HepG2 (cell line): ENCODE measurements at regions not wholly inside any gene's neighbourhood (a gene's known extent, or its start where the extent isn't known, plus 50 kb on each side); places are given as distances from the start of the nearest gene placed in this dataset.

Source experiments
- ELF3 ChIP-seq: IDR thresholded peaks from 2 replicates; pipeline ENCODE4 v1.6.1; 2016; ENCODE audit warnings: missing genetic modification reagents, missing compliant biosample characterization
- KAT2B ChIP-seq: fragments of 150-350 bp; IDR thresholded peaks from 2 replicates; pipeline ENCODE4 v1.6.1; 2014; ENCODE audit warnings: low read depth, low read length, borderline replicate concordance
- MAZ ChIP-seq, 2 experiments: sonication (generic) in 1 of 2; formaldehyde crosslinking in 1 of 2; IDR thresholded peaks; 2 replicates each; pipeline versions ENCODE4 v1.5.0 to v1.6.1; 2012 to 2020; ENCODE audit warnings: low read depth in 2 of 2, mild to moderate bottlenecking in 2 of 2, borderline replicate concordance in 1 of 2, improper control_type of control experiment in 1 of 2, low read length in 1 of 2, missing genetic modification reagents in 1 of 2, moderate library complexity in 1 of 2
- MXD4 ChIP-seq: IDR thresholded peaks from 2 replicates; pipeline ENCODE4 v1.6.1; 2016; ENCODE audit warnings: mild to moderate bottlenecking, missing biosample characterization, missing genetic modification reagents
- MYNN ChIP-seq: sonication (generic); formaldehyde crosslinking; IDR thresholded peaks from 2 replicates; pipeline ENCODE4 v1.4.0; 2020; ENCODE audit warnings: mild to moderate bottlenecking, low read depth, missing genetic modification reagents
- PITX1 ChIP-seq: sonication (generic); formaldehyde crosslinking; IDR thresholded peaks from 2 replicates; pipeline ENCODE4 v1.5.1; 2020; ENCODE audit warnings: mild to moderate bottlenecking, missing genetic modification reagents
- RCOR2 ChIP-seq: IDR thresholded peaks from 2 replicates; pipeline ENCODE4 v1.6.1; 2016; ENCODE audit warnings: missing biosample characterization, missing genetic modification reagents
- SKI ChIP-seq: fragments of 450-650 bp; IDR thresholded peaks from one replicate; pipeline ENCODE4 v1.6.1; 2018; ENCODE audit warnings: mild to moderate bottlenecking; ENCODE audit not compliant: partially characterized antibody
- TMF1 ChIP-seq: sonication (generic); formaldehyde crosslinking; IDR thresholded peaks from 2 replicates; pipeline ENCODE4 v1.8.1; 2022; ENCODE audit warnings: low read depth, missing genetic modification reagents
- ZIK1 ChIP-seq: sonication (generic); formaldehyde crosslinking; IDR thresholded peaks from 2 replicates; pipeline ENCODE4 v1.5.0; 2020; ENCODE audit warnings: mild to moderate bottlenecking, low read depth, missing genetic modification reagents, borderline replicate concordance
- ZNF12 ChIP-seq: sonication (generic); formaldehyde crosslinking; IDR thresholded peaks from 2 replicates; pipeline ENCODE4 v1.5.0; 2020; ENCODE audit warnings: missing genetic modification reagents
- ZNF17 ChIP-seq: sonication (generic); formaldehyde crosslinking; IDR thresholded peaks from 2 replicates; pipeline ENCODE4 v1.5.0; 2020; ENCODE audit warnings: mild to moderate bottlenecking, missing genetic modification reagents
- ZNF850 ChIP-seq: sonication (generic); formaldehyde crosslinking; conservative IDR thresholded peaks from 2 replicates; pipeline ENCODE4 v1.9.0; 2021; ENCODE audit warnings: mild to moderate bottlenecking, missing genetic modification reagents
- ZSCAN21 ChIP-seq: sonication (generic); formaldehyde crosslinking; IDR thresholded peaks from 2 replicates; pipeline ENCODE4 v1.8.0; 2022; ENCODE audit warnings: mild to moderate bottlenecking, missing genetic modification reagents, moderate library complexity, borderline replicate concordance
- ZSCAN31 ChIP-seq: sonication (generic); formaldehyde crosslinking; IDR thresholded peaks from 2 replicates; pipeline ENCODE4 v1.5.0; 2020; ENCODE audit warnings: low read depth, mild to moderate bottlenecking, missing genetic modification reagents
- TF ChIP-seq, protein P1 (sequence below): sonication (generic); formaldehyde crosslinking; IDR thresholded peaks from 2 replicates; pipeline ENCODE4 v1.9.0; 2021; ENCODE audit warnings: missing genetic modification reagents, borderline replicate concordance
- TF ChIP-seq, protein P2 (sequence below): sonication (generic); formaldehyde crosslinking; IDR thresholded peaks from 2 replicates; pipeline ENCODE4 v1.4.0; 2020; ENCODE audit warnings: mild to moderate bottlenecking, missing genetic modification reagents, borderline replicate concordance
- TF ChIP-seq, protein P3 (sequence below): sonication (generic); formaldehyde crosslinking; IDR thresholded peaks from 2 replicates; pipeline ENCODE4 v1.5.1; 2020; ENCODE audit warnings: mild to moderate bottlenecking, moderate library complexity, missing genetic modification reagents
- TF ChIP-seq, protein P4 (sequence below): sonication (generic); IDR thresholded peaks from 2 replicates; pipeline ENCODE4 v1.6.1; 2016; ENCODE audit warnings: low read depth, borderline replicate concordance

DNA sequence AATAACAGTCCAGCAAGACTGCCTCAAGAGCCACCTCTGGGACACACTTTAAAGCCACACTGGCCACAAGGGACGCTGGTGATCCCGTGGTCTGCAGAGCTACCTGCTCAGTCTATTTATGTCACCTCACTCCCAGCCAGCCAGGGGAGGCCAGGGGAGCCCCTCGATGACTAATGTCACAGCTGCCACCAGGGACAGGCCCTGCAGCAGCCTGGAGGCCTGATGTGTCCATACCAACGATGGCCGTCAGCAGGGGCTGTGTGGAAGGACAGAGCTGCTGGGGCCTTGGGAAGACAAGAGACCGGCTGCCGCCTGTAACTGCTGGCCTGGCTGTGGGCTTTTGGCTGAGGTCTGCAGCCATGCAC, 71.0 kb downstream of the SIK1 start (continued):
- TF ChIP-seq ZIK1 (no peak), ZSCAN31 (CRISPR knock-in tag) (peak; percentile 39; the same call in 1 of the 2 replicates), ZSCAN21 (CRISPR knock-in tag) (peak; percentile 29; the same call in 1 of the 2 replicates), ELF3 (0 out of 2 replicates have a peak, but pooled peaks have one; percentile 41), ZNF12 (0 out of 2 replicates have a peak, but pooled peaks have one; percentile 33), ZNF17 (CRISPR knock-in tag) (no peak), TMF1 (CRISPR knock-in tag) (no peak), MAZ (IDR thresholded peaks at IDR 0.05; ENCODE audit: borderline replicate concordance, low read depth, low read length) (no peak), MAZ (CRISPR knock-in tag; IDR thresholded peaks at IDR 0.05; ENCODE audit: low read depth) (0 out of 2 replicates have a peak, but pooled peaks have one; percentile 14), SKI (peak; percentile 48), MYNN (no peak), ZNF850 (CRISPR knock-in tag) (no peak), RCOR2 (CRISPR knock-in tag) (no peak), PITX1 (CRISPR knock-in tag) (no peak), MXD4 (CRISPR knock-in tag) (no peak), KAT2B (no peak)
- TF ChIP-seq, protein P1, sequence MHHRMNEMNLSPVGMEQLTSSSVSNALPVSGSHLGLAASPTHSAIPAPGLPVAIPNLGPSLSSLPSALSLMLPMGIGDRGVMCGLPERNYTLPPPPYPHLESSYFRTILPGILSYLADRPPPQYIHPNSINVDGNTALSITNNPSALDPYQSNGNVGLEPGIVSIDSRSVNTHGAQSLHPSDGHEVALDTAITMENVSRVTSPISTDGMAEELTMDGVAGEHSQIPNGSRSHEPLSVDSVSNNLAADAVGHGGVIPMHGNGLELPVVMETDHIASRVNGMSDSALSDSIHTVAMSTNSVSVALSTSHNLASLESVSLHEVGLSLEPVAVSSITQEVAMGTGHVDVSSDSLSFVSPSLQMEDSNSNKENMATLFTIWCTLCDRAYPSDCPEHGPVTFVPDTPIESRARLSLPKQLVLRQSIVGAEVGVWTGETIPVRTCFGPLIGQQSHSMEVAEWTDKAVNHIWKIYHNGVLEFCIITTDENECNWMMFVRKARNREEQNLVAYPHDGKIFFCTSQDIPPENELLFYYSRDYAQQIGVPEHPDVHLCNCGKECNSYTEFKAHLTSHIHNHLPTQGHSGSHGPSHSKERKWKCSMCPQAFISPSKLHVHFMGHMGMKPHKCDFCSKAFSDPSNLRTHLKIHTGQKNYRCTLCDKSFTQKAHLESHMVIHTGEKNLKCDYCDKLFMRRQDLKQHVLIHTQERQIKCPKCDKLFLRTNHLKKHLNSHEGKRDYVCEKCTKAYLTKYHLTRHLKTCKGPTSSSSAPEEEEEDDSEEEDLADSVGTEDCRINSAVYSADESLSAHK (CRISPR knock-in tag) = no peak
- TF ChIP-seq, protein P2, sequence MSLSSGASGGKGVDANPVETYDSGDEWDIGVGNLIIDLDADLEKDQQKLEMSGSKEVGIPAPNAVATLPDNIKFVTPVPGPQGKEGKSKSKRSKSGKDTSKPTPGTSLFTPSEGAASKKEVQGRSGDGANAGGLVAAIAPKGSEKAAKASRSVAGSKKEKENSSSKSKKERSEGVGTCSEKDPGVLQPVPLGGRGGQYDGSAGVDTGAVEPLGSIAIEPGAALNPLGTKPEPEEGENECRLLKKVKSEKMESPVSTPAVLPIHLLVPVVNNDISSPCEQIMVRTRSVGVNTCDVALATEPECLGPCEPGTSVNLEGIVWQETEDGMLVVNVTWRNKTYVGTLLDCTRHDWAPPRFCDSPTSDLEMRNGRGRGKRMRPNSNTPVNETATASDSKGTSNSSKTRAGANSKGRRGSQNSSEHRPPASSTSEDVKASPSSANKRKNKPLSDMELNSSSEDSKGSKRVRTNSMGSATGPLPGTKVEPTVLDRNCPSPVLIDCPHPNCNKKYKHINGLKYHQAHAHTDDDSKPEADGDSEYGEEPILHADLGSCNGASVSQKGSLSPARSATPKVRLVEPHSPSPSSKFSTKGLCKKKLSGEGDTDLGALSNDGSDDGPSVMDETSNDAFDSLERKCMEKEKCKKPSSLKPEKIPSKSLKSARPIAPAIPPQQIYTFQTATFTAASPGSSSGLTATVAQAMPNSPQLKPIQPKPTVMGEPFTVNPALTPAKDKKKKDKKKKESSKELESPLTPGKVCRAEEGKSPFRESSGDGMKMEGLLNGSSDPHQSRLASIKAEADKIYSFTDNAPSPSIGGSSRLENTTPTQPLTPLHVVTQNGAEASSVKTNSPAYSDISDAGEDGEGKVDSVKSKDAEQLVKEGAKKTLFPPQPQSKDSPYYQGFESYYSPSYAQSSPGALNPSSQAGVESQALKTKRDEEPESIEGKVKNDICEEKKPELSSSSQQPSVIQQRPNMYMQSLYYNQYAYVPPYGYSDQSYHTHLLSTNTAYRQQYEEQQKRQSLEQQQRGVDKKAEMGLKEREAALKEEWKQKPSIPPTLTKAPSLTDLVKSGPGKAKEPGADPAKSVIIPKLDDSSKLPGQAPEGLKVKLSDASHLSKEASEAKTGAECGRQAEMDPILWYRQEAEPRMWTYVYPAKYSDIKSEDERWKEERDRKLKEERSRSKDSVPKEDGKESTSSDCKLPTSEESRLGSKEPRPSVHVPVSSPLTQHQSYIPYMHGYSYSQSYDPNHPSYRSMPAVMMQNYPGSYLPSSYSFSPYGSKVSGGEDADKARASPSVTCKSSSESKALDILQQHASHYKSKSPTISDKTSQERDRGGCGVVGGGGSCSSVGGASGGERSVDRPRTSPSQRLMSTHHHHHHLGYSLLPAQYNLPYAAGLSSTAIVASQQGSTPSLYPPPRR (CRISPR knock-in tag) = no peak
- TF ChIP-seq, protein P3, sequence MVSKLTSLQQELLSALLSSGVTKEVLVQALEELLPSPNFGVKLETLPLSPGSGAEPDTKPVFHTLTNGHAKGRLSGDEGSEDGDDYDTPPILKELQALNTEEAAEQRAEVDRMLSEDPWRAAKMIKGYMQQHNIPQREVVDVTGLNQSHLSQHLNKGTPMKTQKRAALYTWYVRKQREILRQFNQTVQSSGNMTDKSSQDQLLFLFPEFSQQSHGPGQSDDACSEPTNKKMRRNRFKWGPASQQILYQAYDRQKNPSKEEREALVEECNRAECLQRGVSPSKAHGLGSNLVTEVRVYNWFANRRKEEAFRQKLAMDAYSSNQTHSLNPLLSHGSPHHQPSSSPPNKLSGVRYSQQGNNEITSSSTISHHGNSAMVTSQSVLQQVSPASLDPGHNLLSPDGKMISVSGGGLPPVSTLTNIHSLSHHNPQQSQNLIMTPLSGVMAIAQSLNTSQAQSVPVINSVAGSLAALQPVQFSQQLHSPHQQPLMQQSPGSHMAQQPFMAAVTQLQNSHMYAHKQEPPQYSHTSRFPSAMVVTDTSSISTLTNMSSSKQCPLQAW (CRISPR knock-in tag) = peak; percentile 50; the same call in 1 of the 2 replicates
- TF ChIP-seq, protein P4, sequence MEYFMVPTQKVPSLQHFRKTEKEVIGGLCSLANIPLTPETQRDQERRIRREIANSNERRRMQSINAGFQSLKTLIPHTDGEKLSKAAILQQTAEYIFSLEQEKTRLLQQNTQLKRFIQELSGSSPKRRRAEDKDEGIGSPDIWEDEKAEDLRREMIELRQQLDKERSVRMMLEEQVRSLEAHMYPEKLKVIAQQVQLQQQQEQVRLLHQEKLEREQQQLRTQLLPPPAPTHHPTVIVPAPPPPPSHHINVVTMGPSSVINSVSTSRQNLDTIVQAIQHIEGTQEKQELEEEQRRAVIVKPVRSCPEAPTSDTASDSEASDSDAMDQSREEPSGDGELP = peak; percentile 59; the same call in 1 of the 2 replicates
